SK-N-MC (cell line): ENCODE measurements at regions not wholly inside any gene's neighbourhood (a gene's known extent, or its start where the extent isn't known, plus 50 kb on each side); places are given as distances from the start of the nearest gene placed in this dataset.

ENCODE experiments used
- EZH2 ChIP-seq: fragments of 200-600 bp; sonication (generic); IDR thresholded peaks from one replicate; pipeline ENCODE4 v1.6.1; 2017; ENCODE audit warnings: antibody characterized with exemption
- FOXP2 ChIP-seq: optimal IDR thresholded peaks from 2 replicates; pipeline ENCODE3; 2011; ENCODE audit warnings: mild to moderate bottlenecking, moderate library complexity; ENCODE audit not compliant: insufficient read depth; ENCODE audit errors: extremely low read length, control extremely low read depth
- POLR2AphosphoS5 ChIP-seq: IDR thresholded peaks from 2 replicates; pipeline ENCODE4 v1.6.1; 2012; ENCODE audit warnings: mild to moderate bottlenecking, low read depth, low read length, borderline replicate concordance

DNA sequence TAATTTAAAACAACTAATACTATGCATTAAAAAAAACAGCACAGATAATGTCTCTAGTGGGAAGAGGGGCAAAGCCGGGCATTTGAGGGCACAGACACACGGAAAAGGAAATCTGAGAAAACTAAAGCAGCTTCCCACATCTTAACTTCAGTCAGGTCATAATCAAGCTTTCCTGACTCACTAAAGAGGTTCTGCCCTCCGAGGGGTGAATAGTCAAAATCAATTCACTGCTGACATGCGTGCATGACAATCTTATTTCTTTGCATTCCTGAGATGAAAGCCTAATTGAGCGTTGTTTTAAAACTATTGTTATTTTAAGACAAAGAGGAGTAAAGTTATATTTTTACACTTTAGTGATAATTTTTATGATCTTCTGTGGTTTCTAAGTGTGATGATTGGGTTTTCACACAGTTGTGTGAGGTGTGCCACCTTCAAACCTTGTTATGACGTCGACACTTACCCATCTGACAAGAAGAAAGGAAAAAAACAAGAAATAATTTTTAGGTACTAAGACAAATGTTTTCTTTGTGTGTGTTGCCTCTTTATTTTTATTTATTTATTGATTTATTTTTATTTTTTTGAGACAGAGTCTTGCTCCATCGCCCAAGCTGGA lies 90.9 kb downstream of the GATA6 start:
- TF ChIP-seq EZH2 = no peak
- no peak for TF ChIP-seq POLR2AphosphoS5
- TF ChIP-seq FOXP2 = no peak
